HG03097 (cell line): ENCODE measurements at regions not wholly inside any gene's neighbourhood (a gene's known extent, or its start where the extent isn't known, plus 50 kb on each side); places are given as distances from the start of the nearest gene placed in this dataset.

Experiments used
- ATAC-seq: cut with Tn5 transposase; IDR thresholded peaks from one replicate; pipeline ENCODE4 v1.9.1; 2021; ENCODE audit not compliant: unreplicated experiment, low FRiP score

GRCh38 chr20:58112017-58112781 lies 116.3 kb downstream of the ANKRD60 start:
- ATAC-seq = no peak

- no peak for ATAC-seq
Measured at GRCh38 chr20:58111310-58112016, 117.0 kb downstream of the ANKRD60 start.

- ATAC-seq = no peak
Measured at GRCh38 chr20:58109918-58110635, 118.4 kb downstream of the ANKRD60 start.

GRCh38 chr20:58109126-58109880 lies 119.2 kb downstream of the ANKRD60 start:
- no peak for ATAC-seq

- no peak for ATAC-seq
Measured at GRCh38 chr20:58107533-58107932, 120.9 kb downstream of the ANKRD60 start.

- ATAC-seq = no peak
Measured at GRCh38 chr20:58106143-58106750, 122.2 kb downstream of the ANKRD60 start.

GRCh38 chr20:58103961-58104360 lies 124.5 kb downstream of the ANKRD60 start:
- no peak for ATAC-seq

GRCh38 chr20:58103517-58103904 lies 124.9 kb downstream of the ANKRD60 start:
- no peak for ATAC-seq

GRCh38 chr20:58102744-58103516 lies 125.5 kb downstream of the ANKRD60 start:
- ATAC-seq = no peak

GRCh38 chr20:58102261-58102660 lies 126.2 kb downstream of the ANKRD60 start:
- no peak for ATAC-seq

GRCh38 chr20:58100731-58101356 lies 127.6 kb downstream of the ANKRD60 start:
- ATAC-seq = no peak

- no peak for ATAC-seq
Measured at GRCh38 chr20:58099956-58100730, 128.3 kb downstream of the ANKRD60 start.

GRCh38 chr20:58099291-58099935 lies 129.0 kb downstream of the ANKRD60 start:
- no peak for ATAC-seq

- no peak for ATAC-seq
Measured at GRCh38 chr20:58098571-58098970, 129.9 kb downstream of the ANKRD60 start.

GRCh38 chr20:58097943-58098342 lies 130.5 kb downstream of the ANKRD60 start:
- ATAC-seq = no peak

GRCh38 chr20:58097429-58097828 lies 131.0 kb downstream of the ANKRD60 start:
- no peak for ATAC-seq

GRCh38 chr20:58096880-58097423 lies 131.5 kb downstream of the ANKRD60 start:
- no peak for ATAC-seq

GRCh38 chr20:58094698-58095097 lies 133.8 kb downstream of the ANKRD60 start:
- no peak for ATAC-seq
